HG03280 (cell line): ENCODE measurements at regions not wholly inside any gene's neighbourhood (a gene's known extent, or its start where the extent isn't known, plus 50 kb on each side); places are given as distances from the start of the nearest gene placed in this dataset.
"Not testable (repeated sequence)": the region's sequence is repeated elsewhere in the genome, so short reads cannot be mapped to it uniquely, and the experiment has no call there.

Experiments
- ATAC-seq: cut with Tn5 transposase; IDR thresholded peaks from one replicate; pipeline ENCODE4 v1.9.1; 2021; ENCODE audit warnings: mild to moderate bottlenecking, moderate library complexity; ENCODE audit not compliant: unreplicated experiment

GRCh38 chr15:36050899-36051298 lies 504.9 kb upstream of the DPH6 start:
- ATAC-seq = no peak

- ATAC-seq = not testable (repeated sequence)
These were observed 506.7 kb upstream of the DPH6 start for GRCh38 chr15:36052641-36053040.

GRCh38 chr15:36053746-36054145 lies 507.8 kb upstream of the DPH6 start:
- no peak for ATAC-seq

GRCh38 chr15:36059596-36059995 lies 513.6 kb upstream of the DPH6 start:
- ATAC-seq = no peak

DNA sequence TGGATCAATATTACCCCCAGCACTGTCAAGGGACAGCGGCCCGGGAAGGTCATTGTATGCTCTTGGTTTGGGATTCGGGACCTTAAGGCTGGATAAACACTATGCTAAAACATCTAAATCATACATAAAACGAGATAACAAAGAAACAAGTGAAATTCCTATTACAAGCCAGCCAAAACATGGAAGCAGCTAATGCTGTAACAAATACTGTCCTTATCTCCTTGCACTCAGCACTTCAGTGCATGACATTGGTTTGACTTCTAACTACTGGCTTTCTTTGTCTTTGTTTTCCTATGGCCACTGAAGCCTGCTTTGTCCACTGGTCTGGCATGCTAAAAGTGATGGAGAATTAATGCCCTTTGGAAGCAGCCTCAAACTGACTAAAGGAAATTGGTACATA lies 516.4 kb upstream of the DPH6 start:
- ATAC-seq = no peak

DNA sequence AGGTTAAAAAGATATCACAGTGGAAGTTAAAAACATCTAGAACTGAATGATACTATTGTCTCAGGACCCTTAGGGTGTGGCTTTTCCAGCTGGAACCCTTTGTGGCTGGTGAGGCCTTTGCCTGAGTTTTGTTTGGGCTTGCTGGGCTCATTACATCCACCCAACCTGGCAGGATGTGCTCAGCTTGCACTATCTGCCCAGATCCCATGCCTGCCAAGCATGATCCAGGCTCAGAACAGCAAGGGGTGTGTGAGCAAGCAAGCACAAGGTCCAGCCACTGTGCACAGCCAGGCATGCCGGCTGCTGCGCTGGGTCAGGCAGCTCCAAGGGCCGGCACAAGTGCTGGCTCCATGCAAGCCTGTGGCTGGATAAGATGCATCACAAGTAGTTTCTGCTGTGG lies 512.7 kb upstream of the CDIN1 start:
- no peak for ATAC-seq

- ATAC-seq = no peak
These were observed 511.7 kb upstream of the CDIN1 start for GRCh38 chr15:36067483-36068274.

GRCh38 chr15:36075333-36075732 lies 504.1 kb upstream of the CDIN1 start:
- no peak for ATAC-seq

DNA sequence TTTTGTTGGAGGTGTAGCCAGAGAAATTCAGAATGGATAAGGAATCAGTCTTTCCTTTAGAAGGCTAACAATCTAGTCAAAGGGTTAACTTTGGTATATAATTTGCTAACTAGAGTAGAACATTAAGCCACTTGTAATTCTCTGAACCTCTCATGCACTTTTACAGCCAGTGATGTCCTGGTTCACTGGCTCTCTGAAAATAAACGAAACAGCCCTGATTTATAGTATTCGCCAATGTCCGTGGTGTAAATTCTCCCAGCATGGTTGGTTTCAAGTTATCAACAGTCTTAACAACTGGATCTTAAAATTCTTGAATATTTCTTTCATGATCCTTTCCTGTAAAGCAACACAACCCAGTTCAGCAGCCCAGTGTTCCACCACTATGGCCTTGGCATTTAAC lies 500.4 kb upstream of the CDIN1 start:
- ATAC-seq = no peak

DNA sequence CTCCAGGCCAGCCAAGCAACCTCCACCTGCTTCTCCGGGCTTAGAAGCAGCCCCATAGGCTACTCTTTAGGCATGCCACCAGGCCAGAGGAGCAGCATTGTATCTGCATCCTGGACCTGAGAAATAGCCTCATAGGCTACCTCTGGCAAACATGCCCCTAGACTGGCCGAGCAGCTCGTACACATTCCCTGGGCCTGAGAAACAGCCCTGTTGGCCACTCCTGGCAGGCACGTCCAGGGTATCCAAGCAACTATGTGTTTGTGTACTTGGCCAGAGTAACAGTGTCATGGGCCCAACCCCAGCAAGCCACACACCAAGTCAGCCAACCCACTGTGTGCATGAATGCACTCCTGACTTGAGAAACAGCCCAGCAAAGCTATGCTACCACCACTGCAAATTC lies 498.7 kb upstream of the CDIN1 start:
- no peak for ATAC-seq

DNA sequence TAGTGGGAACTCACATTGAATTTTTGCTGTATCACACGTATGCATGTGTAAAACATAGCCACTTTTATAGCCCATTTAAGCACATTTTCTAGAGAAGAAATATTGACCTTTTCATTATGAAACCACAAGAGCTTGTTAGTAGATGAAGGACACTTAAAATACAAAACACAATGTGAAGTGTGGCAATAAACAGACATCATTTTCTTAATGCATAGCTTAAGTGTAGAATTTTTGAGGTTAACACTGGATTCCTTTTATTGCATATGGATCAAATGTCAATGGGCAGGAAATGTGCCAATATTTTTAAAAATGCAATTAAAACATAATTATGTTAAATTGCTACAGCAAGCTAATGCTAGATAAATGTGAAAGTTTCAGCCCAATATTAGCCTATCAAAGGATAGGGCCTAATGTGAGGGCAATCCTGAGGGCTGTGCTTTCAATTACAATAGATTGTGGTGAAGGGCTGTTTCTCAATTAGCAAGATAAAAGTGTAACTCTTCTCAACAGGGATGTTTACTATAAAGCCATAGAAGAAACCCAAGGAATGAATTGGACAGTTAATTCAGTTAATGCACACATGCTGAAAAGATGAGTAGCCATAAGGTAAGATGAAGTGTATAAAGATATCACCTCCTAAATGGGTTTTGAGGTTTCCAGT lies 489.0 kb upstream of the CDIN1 start:
- ATAC-seq = no peak

GRCh38 chr15:36106640-36107335 lies 472.6 kb upstream of the CDIN1 start:
- no peak for ATAC-seq

GRCh38 chr15:36108541-36108940 lies 470.9 kb upstream of the CDIN1 start:
- no peak for ATAC-seq

DNA sequence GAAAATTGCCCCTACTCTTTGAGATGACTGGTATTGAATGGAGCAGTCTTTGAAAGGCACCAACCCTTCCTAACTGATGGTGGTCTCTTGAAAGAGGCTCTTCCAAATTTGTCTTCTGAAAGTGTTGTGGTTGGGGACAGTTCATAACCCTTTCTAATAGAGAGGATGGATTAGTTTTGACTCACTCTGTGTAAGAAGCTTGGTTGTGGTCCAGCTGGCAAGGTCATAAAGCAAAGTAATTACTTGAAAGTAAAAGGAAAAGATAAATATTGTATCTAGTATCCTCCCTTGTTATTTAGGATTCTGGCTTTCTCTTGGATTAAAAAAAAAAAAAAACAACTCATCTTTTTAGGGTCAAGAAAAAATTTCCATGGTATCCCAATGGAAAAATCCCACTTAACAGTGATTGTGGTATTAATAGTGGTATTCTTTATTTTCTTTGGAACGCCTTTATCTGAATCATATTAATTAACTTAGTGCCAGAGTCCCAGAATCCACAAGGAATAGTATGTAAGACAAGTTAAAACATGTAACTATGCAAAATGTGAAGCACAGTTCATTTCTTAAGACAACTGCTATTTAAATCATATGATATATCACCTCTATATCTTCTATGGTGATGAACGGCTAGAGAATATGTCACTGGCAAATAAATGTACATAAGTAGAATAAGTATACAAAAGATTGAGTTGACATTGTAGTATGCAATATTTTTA lies 469.3 kb upstream of the CDIN1 start:
- ATAC-seq = no peak

DNA sequence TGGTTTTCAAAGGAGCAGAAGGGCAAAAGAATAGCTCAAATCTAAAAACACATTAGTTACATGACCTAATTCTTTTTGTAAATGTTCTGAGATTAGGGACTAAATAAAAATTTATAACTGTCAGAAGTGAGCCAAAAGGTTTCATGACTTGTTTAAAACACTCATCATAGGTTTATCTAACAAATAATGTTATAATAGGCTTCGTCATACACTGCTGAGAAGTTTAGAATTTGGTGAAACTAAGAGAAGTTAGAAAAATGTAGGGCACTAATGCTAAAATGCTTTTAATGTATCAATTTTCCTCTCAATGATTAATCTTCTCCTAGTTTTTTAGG lies 468.8 kb upstream of the CDIN1 start:
- no peak for ATAC-seq

GRCh38 chr15:36117296-36117787 lies 462.1 kb upstream of the CDIN1 start:
- no peak for ATAC-seq

DNA sequence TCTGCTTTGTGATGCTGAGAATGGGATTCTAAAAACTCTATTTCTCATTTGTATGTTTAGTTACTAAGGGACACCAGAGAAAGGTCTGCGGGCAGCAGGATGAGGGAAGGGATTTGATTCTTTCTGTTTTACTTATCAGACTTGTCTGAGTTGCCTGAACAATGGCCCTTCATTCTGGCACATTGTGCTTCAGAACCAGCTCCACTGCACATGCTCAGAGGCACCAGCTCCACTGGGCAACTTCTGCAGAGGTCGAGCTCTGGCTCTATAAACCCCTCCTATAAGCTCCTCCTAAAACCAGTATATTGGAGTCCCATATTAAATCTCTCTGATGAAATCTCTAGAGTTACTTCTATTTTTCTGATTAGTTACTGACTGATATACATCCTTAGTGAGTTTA lies 453.2 kb upstream of the CDIN1 start:
- ATAC-seq = no peak

- ATAC-seq = no peak
These were observed 448.6 kb upstream of the CDIN1 start for GRCh38 chr15:36130641-36131310.

GRCh38 chr15:36133742-36134141 lies 445.7 kb upstream of the CDIN1 start:
- ATAC-seq = no peak

DNA sequence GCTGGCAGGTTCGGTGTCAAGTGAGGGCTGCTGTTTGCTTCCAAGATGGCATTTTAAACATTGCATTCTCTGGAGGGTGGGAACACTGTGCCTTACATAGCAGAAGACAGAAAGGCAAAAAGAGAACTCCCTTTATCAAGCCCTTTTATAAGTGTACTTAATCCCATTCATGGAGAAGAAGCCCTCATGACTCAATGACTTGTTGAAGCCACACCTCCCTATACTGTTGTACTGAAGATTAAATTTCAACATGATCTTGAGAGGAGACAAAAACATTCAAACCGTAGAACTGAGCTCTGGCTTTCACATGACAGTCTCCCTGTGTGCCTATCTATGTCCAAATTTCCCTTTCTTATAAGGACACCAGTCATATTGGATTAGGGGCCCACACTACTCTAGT lies 443.4 kb upstream of the CDIN1 start:
- ATAC-seq = no peak

GRCh38 chr15:36152936-36153335 lies 426.5 kb upstream of the CDIN1 start:
- ATAC-seq = no peak
